HG02798 (cell line): ENCODE measurements at regions not wholly inside any gene's neighbourhood (a gene's known extent, or its start where the extent isn't known, plus 50 kb on each side); places are given as distances from the start of the nearest gene placed in this dataset.

Experiments
- ATAC-seq: cut with Tn5 transposase; IDR thresholded peaks from one replicate; pipeline ENCODE4 v1.9.1; 2021; ENCODE audit warnings: mild to moderate bottlenecking; ENCODE audit not compliant: unreplicated experiment, poor library complexity

DNA sequence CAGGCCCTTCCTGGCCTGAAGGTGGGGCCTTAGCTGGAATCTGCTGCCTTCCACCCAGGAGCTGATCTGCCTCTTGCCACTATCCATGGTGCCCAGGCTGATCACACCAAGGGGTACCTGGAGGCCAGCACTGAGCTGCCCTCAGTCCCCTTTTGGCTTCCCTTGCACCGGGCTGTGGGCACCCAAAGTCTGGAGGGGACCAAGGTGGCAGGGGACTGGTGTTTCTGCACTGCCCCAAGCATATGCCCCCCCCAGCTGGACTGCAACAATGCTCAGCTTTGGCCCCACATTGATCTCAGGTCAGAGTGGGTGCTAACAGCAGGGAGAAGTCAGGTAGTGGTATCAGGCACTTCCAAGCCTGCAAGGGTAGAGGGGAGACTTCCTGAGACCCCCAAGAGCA lies 902.6 kb upstream of the EPHA6 start:
- ATAC-seq = no peak

DNA sequence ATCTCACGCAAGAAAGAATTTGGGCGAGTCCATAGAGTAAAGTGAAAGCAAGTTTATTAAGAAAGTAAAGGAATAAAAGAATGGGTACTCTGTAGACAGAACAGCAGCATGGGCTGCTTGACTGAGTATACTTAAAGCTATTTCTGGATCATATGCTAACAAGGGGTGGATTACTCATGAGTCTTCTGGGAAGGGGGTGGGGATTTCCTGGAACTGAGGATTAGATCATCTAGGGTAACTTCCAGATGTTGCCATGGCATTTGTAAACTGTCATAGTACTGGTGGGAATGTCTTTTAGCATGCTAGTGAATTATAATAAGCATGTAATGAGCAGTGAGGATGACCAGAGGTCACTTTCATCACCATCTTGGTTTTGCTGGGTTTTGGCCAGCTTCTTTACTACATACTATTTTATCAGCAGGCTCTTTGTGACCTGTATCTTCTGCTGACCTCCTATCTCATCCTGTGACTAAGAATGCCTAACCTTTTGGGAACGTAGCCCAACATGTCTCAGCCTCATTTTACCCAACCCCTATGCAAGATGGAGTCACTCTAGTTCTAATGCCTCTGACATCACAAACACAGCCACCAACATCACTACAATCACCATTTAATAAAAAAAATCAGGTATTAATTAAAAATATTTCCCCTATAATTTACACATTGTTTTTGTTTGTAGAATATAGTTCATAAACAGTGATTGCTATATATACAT lies 890.7 kb upstream of the EPHA6 start:
- no peak for ATAC-seq

DNA sequence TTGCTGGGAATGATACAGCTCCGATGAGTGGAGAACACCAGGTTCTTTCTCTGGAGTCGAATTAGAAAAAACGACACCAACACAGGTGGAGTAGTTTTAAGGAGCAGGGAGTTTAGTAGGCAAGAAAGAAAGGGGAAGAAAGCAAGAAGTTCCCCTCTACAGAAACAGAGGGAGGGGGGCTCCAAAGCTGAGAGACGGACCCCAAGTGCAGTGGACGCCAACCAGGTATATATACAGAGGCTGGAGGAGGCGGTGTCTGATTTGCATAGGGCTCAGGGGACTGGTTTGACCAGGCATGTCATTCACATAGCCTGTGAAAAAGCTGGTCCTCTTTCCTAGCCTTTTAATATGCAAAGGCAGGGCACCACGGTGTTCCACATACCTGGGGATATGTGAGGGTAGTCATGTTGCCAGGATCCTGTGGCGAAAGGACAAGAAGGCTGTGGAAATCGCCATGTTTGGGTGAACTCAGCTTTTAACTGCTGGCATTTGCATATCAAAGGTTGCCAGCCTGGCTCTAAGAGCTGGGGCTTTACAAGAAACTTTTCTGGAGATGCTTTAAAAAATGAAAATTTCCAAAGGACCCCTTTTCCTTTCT lies 887.4 kb upstream of the EPHA6 start:
- no peak for ATAC-seq

DNA sequence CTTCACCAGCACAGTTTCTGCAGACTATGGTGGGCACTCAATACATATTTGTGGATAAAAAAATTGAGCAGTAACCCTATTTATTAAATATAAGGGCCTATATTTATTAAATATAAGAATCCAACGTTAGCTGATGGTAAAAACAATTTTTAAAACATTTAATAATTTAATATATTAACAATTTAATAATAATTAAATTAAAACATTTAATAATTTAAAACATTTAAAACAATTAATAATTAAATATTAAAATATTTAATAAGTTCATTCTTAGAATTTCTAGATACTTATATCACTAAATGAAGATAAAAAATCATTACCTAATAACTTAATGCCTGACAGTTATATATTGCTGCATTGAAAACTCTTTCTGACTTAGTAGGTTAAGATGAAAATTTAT lies 880.2 kb upstream of the EPHA6 start:
- ATAC-seq = no peak

DNA sequence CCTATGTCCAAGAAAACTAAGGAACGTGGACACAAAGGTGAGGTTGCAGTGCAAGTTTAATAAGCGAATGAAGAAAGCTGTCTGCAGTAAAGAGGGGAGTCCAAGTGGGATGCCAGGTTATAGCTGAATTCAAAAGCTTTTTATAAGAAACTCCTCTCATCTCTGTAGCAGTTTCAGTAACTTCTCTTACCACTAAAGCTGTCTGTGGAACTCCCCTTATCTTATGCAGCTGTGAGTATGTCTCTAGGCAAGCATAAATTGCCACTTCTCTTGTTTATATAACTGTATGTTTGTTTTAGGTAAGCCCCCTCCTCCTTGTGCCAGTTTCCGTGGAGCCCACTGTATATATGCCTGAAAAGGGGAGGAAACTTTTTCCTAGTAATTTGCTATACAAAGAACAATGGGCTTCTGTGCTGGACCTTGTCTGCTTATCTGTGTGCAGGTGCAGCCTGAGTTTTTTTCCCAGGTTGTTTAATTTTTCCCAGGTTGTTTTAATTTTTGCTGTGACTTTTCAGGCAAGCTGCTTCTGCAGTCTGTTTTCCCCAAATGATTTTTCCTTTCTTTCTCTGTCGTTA lies 875.1 kb upstream of the EPHA6 start:
- ATAC-seq = no peak

DNA sequence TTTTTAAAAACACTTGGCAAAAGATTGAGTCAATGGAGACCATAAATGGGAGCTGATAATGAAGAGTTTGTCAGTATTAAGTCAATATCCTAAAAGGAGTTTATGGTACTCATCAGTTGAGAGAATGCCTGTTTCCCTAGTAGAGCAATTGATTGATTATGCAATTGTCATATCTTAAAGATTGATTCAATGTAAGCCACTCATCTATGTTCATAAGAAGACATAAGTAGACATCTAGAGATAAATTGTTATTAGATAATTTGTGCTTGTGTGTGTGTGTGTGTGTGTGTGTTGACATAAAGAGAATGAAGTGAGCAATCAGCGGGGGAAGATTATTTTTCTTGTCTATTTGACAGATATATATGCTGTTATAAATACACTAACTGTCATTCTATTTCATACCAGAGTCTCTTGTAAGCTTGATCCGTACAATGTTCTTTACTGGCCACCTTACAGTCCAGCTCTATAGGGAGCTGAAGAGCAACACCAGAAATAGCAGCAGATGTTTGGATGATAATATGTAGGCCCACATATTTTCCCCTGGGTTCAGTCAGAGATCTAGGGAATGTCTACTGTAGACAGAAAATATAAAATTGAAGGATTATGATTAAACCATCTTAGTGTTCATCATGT lies 848.6 kb upstream of the EPHA6 start:
- ATAC-seq = no peak

DNA sequence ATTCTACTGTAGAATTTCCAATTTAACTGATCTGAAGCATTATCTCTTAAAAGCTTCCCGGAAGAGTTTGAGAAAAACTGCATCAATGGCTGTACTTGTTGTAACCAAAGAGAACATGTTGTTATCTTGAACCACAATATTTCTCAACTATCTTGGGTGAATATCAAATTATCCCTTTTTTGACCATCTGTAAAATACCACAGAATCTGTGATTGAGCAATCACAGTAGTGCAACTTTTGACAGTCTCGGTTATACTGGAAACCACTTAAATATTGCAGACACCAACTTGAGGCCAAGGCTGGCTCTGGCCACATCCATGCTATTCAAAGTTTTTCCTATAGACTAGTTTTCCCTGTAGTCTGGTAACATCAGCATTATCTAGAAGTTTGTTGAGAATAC lies 842.8 kb upstream of the EPHA6 start:
- ATAC-seq = no peak

DNA sequence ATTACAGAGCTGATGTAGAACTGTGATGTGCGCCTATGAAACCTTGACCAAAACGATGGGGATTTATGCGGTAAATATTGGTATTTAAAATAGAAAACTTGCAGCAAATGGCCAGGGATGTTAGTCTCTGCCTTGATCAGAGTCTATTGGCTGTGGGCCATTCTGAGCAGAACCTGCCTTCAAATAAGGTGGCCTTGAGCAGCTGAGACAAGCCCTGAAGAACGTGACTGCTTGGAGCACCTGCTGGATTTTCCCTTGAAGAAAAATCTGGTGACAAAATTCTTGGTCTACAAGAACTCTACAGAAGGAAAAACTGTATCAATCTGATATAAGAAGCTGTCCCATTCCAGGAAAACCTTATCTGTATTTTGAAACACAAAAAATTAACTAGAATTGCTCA lies 820.1 kb upstream of the EPHA6 start:
- no peak for ATAC-seq

DNA sequence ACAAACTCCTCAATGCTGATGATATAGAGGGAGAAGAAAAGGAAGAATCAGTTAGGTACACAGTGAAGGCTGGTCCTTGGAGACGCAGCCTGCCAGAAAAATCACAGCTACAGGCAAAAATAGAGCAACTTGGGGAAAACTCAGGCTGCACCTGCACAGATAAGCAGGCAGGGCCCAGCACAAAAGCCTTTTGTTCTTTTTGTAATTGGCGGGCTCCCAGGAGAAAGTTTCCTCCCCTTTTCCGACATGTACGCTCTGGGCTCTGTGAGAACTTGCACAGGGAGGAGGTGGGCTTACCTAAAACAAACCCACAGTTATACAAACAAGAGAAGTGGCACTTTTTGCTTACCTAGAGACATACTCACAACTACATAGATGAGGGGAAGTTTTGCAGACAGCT lies 813.4 kb upstream of the EPHA6 start:
- ATAC-seq = no peak

DNA sequence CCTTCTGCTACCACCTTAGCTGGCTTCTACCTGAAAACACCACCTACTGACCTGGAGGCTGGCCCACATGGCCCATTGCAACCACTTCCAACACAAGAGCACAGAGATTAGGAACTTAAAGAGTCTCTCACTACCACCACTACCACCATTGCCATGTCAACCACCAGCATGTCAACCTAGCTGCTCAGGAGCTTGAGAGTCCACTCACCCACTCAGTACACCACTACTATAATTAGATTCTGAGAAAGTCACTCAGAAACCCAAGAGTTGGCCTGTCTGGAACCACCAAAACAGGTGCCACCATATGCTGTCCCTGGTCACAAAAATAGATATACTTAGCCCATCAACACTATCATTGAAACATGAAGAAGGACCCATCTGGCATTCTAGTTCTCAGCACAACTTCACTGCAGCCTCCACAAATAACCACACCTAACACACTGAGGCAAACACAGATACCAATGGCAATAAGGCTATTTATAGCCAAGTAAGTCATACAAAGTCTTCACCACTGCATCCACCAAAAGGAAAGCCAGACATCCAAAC lies 806.7 kb upstream of the EPHA6 start:
- ATAC-seq = no peak

DNA sequence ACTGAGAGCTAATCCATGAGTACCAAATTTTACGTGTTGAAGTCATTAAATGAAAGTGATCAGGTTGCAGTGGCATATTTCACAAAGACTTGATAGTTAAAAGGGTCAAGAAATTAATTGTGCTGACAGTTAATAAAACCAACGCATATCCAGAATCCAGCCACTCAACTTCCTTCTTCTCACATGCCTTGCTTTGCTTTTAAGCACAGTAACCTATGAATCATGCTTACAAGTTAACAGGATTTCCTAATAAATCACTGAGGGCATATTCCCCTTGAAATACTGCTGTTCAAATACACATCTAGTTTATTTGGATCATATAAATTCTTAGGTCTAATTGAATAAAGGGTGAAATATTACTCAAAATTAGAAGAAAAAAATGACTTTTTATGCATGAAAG lies 801.5 kb upstream of the EPHA6 start:
- no peak for ATAC-seq

DNA sequence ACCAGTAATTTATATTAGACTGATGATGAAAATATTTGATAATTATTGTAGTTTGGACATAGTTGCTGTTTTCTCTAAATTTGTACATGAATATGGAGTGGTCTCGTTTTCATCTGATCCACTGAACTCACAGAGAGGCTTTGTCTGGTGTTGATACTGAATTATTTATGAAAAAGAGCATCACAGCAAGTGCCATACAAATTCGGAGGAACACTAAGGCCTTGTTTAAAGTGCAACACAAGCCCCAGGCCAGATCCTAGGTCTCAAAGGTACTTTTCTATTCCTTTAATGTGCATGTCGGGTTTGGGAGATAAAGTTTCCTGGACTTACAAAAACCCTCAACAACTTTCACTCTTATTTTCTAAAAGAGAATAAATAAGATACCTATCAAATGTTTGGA lies 796.8 kb upstream of the EPHA6 start:
- no peak for ATAC-seq

DNA sequence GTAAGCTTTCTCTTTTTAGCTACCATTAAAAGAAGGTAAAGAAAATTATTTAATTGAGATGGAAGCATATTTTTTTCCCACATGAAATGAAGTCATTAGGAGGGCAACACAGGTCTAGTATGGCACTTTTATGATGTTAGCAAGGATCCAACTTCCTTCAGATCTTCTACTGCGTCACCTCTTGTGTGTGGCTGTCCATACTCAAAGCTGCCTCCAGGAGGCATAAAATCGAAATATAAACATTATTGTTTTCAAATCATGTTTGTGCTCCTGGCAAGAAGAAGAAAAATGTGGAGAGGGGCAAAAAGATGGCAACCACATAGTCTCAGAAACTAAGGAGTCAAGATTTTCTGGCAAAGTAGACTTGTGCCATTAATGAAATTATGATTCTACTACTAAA lies 791.7 kb upstream of the EPHA6 start:
- no peak for ATAC-seq

DNA sequence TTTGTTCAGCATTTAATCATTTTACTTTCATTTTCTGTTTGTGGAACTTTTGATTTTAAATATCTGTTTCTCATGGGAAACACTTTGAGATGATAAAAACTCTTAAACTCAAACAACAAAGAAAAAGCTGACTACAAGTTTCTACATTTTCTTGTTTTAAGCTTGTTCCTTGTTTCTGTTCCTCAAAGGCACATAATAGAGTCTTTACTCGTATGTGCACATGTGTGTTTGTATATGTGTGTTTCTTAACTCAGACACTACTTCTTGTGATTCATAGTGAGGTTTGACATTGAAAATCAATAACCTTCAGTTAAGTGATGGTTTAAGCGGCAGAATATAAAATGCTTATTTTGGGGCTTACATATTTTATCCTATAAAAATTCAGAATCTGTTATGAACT lies 786.7 kb upstream of the EPHA6 start:
- no peak for ATAC-seq

DNA sequence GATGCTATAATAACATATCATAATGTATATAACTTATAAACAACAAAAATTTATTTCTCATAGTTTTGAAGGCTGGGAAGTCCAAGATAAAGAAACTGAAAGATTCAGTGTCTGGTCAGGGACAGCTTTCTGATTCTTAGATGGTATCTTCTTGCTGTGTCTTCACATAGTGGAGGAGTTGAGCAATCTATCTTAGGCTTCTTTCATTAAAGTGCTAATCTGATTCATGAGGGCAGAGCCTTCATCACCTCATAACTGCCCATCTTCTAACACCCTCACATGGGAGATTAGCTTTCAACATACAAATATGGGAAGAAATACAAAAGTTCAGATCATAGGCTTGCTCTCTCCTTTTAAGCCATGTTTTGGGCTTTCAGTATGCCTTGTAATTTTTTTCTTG lies 774.8 kb upstream of the EPHA6 start:
- ATAC-seq = no peak

DNA sequence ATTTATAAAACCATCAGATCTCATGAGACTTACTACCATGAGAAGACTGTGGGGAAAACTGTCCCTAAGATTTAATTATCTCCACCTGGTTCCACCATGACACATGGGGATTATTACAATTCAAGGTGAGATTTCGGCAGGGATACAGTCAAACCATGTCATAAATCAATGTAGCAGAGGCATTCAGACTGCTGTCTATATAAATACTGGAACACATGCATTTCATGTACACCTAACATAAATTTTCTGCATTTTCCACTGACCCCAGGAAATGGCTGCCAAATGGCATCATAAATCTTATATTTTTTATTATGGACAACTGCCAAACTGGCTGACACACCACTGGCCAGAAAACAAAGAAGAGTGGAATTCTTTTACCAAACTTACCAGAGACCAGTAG lies 755.1 kb upstream of the EPHA6 start:
- ATAC-seq = no peak

DNA sequence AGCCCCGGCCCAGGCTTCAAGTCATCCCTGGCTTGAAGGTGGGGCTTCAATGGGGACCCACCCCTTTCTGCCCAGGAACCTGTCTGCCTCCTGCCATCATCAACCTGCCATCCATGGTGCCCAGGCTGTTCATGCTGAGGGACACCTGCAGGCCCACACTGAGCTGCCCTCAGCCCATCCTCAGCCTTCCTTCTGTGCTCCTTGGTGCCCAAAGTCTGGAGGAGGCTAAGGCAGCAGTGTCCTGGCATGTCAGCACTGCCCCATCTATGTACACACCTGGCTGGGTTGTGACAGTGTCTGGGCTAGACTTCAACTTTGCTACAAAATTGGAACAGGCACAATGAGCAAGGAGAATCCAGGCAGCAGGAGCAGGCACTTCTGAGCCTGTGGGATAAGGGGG lies 745.3 kb upstream of the EPHA6 start:
- ATAC-seq = no peak

DNA sequence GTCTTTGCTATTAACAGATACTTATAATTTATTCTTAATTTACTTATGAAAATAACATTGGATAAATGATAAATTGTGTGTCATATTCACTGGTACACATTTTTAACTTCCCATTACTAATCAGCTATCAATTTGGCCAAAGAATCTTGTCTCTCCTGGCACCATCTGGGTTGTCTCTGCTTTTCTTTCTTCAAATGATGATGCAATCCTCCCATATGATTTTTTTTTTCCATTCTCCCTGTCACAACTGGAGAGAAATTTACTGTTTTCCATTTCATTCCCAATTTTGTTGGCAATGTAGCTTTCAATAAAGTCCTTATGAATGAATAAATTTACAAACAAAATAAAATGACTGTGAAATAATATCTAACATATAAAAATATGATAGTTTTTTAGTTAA lies 743.7 kb upstream of the EPHA6 start:
- ATAC-seq = no peak

DNA sequence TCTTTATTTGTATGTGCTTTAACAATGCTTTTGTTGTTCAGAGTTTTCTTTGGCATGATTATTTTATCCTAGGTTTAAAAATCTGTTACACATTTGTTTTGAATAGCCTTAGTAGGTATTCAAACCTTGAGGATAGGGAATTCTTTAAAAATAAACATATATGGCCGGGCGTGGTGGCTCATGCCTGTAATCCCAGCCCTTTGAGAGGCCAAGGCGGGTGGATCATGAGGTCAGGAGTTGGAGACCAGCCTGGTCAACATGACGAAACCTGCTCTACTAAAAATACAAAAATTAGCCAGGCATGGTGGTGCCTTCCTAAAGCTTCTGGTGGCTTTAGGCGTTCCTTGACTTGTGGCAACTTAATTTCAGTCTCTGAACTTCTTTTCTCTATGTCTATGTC lies 743.3 kb upstream of the EPHA6 start:
- ATAC-seq = no peak

DNA sequence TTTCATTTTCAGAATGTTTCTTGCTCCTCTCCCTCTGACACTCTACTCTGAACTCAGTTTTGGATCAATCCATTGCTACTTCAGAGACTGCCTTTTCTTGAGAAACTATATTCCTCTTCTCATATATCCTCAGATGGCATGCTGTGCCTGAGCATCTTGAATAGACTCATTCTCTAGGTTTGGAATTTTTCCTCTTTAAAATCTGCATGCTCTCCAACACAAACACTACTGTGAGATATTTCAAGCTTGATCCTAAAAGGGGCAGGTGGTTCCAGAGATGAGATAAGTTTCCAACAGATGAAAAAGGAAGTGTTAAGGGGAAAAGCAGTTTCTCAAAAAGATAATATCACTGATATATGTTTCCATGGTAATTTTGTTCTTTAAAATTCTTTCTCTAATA lies 742.2 kb upstream of the EPHA6 start:
- ATAC-seq = no peak

DNA sequence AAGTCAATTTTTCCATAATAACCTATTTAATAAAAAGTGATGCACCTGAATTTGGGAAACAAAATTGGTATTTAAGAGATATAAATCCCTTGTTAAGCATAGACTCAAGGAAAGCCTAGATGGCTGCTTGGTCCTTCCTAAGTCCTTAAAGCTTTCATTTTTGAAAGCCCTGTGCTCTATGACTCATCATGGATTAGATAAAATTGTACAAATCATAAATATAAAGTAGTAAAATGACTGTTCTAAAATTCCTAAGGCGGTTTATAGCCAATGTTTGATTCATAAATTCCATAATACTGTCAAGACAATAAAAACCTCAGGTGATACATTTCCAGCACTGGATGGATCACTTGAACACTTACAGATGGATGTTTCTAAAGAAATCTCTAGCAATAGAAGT lies 730.8 kb upstream of the EPHA6 start:
- ATAC-seq = no peak
